NCI-H2227 (cell line): ENCODE measurements at regions not wholly inside any gene's neighbourhood (a gene's known extent, or its start where the extent isn't known, plus 50 kb on each side); places are given as distances from the start of the nearest gene placed in this dataset.

Experiments
- DNase-seq: peaks from one replicate; lab custom pipeline; 2025; ENCODE audit not compliant: unreplicated experiment; lab: John Stamatoyannopoulos, UW

- DNase-seq: no peak
Measured at GRCh38 chr12:46908936-46909635, 83.3 kb upstream of the SLC38A4 start.

DNA sequence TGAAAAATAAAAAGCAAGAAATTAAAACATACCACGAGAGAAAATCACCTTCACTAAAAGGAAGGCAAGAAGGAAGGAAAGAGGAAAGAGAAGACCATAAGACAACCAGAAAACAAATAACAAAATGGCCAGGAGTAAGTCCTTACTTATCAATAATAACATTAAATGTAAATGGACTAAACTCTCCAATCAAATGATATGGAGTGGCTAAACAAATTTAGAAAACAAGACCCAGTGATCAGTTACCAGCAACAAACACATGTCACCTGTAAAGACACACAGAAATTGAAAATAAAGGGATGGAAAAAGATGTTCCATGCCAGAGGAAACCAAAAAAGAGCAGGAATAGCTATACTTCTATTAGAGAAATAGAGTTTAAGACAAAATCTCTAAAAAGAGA, 85.0 kb upstream of the SLC38A4 start:
- DNase-seq: no peak

- DNase-seq: no peak
Measured at GRCh38 chr12:46914336-46914735, 88.5 kb upstream of the SLC38A4 start.

- no peak for DNase-seq
Measured at GRCh38 chr12:46915082-46915481, 89.3 kb upstream of the SLC38A4 start.

DNA sequence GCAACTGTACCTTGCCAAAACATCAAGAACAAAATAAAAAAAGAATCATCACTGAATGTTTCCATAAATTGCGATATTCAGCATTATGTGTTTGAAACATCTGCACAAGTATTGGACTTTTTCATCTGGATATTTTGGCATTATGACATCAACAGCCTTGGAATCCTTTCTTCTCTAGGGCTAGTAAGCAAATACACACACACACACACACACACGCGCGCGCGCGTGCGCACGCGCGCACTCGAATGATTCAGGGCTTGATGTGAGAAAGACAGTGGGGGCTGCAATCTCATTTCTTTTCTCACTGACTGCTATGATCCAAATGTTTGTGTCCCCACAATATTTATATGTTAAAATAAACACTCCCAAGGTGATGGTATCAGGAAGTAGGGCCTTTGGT, 90.0 kb upstream of the SLC38A4 start:
- no peak for DNase-seq

- no peak for DNase-seq
Measured at GRCh38 chr12:46916796-46917419, 91.1 kb upstream of the SLC38A4 start.

GRCh38 chr12:46917821-46918220, 92.0 kb upstream of the SLC38A4 start:
- no peak for DNase-seq

- DNase-seq: no peak
Measured at GRCh38 chr12:46918631-46919030, 92.8 kb upstream of the SLC38A4 start.

DNA sequence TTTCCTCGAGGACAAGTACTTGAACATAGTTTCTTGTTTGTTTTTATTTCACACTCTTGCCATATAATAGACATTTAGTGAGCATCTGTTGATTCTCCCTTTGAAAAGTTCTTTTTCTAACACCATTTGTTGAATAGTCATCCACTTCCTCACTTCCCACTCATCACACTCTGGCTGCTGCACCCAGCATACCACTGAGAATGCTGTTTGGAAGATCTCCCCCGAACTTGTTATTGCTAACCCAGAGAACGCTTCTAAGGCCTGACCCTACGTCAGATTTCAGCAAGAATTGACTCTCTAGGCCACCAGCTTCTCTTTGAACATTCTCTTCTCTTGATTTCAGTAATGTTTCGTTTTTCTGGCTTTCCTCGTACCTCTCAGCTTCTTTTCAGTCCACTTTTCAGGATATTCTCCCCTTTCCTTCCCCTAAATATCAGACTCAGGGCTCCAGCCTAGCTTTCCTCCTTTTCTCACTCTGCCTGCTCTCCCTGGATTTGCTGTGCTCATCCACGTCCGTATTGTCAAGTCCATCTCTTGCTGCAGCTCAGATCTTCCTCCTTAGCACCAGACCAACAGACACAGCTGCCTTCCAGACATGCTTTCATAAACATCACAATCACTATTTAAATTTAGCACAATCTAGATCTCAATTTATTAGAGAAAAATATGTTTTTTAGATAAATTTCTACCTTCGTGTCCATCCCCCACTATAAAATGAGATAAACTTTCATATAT, 94.0 kb upstream of the SLC38A4 start:
- DNase-seq: no peak

- no peak for DNase-seq
Measured at GRCh38 chr12:46920499-46920898, 94.7 kb upstream of the SLC38A4 start.

GRCh38 chr12:46921048-46921763, 95.4 kb upstream of the SLC38A4 start:
- no peak for DNase-seq

DNA sequence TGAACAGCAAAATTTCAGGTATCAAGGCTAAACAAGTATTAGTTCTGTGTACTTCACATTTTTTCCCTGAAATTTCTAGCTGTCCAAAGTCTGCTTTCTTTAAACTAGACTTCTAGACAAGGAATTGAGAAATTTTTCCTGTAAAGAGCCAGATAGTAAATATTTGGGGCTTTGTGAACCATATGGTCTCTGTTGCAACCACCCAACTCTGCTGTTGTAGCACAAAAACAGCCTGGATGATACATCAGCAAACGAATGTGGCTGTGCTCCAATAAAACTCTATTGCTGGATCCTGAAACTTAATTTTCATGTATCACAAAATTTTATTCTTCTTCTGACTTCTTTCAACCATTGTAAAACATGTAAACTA, 96.0 kb upstream of the SLC38A4 start:
- DNase-seq: no peak

- DNase-seq: no peak
Measured at GRCh38 chr12:46926526-46926925, 100.7 kb upstream of the SLC38A4 start.

- DNase-seq: no peak
Measured at GRCh38 chr12:46930101-46930500, 104.3 kb upstream of the SLC38A4 start.

- DNase-seq: peak; percentile 1
Measured at GRCh38 chr12:46933947-46934346, 108.2 kb upstream of the SLC38A4 start.

DNA sequence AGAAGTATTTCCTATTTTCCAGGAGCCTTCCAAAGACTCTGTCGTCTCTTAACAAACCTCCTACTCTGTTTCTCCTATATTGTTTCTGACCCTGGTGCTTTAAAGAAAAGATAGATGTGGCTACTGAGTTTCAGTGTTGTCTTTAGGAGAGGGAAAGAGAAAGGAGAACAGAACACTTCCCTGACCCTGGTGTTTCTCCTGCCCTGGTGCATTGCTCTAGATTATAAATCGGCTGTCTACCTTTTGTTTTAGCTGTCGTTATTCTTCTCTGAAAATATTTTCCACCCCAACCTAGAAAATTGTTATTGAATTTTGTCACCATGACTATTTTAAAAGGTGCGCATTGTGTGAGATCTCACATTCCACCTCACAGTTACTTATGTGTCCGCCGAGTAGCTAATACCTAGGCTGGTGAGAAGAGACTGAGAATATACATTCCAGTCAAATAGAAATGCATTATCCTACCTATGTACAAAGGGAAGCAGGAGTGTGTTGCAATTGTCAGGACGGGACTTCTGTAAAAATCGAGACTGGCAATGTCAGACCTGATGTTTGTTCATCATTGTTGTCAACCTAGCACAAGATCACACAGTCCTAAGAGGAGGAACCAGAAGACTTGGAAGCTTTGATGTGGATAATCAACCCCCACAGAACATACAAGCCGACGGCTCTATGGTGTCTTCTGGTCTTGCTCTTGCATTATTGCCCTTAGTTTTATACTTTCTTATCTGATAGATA, 108.7 kb upstream of the SLC38A4 start:
- no peak for DNase-seq

DNA sequence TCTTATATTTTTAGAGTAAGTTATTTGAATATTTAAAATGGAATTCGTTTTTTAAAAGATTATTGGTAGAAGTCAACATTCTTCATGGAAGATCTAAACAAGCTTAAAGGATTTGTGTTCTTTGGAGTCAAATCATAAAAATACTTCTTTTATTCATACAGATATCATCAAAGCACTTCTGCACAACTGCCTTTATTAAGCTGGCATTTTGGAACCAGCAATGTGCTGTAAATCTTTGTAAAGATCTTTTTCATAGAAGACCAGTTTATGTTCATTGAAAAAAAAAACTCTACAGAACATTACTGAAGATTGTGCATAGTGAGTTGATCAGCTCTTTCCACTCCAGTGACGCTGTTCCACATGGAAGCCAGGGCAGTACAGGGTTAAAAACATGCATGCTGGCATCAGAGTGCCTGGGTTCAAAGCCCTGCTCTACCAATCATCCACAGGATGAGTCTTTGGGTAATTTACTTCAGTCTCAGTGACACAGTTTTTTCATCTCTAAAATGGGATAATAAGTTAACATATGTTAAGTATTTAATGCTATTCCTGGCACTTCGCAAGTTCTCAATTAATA, 109.6 kb upstream of the SLC38A4 start:
- no peak for DNase-seq

DNA sequence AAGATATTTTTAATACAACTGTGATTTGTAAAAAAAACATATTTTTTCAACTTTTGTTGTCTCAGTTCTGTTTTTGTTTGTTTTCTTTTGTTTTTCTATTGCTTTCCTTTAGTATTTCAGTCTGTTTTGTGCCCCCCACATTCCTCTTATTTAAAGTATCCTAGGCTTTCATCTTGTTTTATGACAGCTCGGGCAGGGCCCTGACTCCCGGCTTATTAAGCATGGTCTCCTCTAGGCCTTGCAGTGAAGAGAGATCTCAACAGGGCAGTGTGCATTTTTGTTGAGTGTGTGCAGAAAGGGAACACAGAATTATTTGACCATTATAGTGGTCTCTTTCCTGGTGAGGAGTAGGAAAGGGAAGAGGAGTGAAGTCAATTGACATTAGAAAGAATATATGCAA, 110.2 kb upstream of the SLC38A4 start:
- no peak for DNase-seq

DNA sequence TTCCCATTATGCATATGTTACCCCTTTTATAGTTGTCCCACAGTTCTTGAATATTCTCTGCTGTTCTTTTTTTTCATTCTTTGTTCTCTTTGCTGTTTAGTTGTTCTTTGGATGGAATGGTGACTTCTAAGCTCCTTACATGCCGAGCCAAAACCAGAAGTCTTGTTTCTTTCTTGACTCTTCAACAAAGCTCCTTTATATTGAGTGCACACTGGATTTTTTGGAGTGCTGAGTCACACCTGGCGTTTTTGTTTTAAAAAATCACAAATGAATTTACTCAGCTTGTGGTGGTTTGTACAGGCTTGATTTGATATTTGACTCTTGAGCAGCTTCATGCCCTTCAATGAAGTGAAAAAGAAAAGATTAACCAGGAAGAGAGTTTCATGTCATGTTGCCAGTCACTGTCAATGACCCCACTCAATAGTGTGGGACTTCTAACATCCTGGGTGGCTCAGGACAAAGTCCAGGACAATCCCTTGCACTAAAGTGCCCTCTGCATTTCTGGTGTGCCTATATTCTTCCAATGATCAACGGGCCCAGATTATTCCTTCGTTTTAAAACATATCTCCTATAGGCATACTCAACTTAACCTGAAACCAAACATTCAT, 112.4 kb upstream of the SLC38A4 start:
- no peak for DNase-seq

GRCh38 chr12:46941981-46942380, 116.2 kb upstream of the SLC38A4 start:
- no peak for DNase-seq
